ENCODE measurements at regions not wholly inside any gene's neighbourhood (a gene's known extent, or its start where the extent isn't known, plus 50 kb on each side); places are given as distances from the start of the nearest gene placed in this dataset.

- no peak for TF ChIP-seq FOXP2 (optimal IDR thresholded peaks at IDR 0.05; ENCODE audit: borderline replicate concordance, extremely low read depth, extremely low read length, insufficient read depth)
- no peak for TF ChIP-seq SIN3A (IDR thresholded peaks at IDR 0.05; ENCODE audit: borderline replicate concordance, insufficient read depth, low read length)
- no peak for TF ChIP-seq TAF1 (IDR thresholded peaks at IDR 0.05; ENCODE audit: borderline replicate concordance, insufficient read depth, low read length)
- TF ChIP-seq, protein P1, sequence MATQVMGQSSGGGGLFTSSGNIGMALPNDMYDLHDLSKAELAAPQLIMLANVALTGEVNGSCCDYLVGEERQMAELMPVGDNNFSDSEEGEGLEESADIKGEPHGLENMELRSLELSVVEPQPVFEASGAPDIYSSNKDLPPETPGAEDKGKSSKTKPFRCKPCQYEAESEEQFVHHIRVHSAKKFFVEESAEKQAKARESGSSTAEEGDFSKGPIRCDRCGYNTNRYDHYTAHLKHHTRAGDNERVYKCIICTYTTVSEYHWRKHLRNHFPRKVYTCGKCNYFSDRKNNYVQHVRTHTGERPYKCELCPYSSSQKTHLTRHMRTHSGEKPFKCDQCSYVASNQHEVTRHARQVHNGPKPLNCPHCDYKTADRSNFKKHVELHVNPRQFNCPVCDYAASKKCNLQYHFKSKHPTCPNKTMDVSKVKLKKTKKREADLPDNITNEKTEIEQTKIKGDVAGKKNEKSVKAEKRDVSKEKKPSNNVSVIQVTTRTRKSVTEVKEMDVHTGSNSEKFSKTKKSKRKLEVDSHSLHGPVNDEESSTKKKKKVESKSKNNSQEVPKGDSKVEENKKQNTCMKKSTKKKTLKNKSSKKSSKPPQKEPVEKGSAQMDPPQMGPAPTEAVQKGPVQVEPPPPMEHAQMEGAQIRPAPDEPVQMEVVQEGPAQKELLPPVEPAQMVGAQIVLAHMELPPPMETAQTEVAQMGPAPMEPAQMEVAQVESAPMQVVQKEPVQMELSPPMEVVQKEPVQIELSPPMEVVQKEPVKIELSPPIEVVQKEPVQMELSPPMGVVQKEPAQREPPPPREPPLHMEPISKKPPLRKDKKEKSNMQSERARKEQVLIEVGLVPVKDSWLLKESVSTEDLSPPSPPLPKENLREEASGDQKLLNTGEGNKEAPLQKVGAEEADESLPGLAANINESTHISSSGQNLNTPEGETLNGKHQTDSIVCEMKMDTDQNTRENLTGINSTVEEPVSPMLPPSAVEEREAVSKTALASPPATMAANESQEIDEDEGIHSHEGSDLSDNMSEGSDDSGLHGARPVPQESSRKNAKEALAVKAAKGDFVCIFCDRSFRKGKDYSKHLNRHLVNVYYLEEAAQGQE (IDR thresholded peaks at IDR 0.05; ENCODE audit: insufficient read depth in 1 of 2, low read depth in 2 of 2, low read length in 2 of 2): no peak
- no peak for TF ChIP-seq POLR2AphosphoS5 (IDR thresholded peaks at IDR 0.05; ENCODE audit: low read depth, low read length)
These were observed 184.8 kb upstream of the BCL6 start for GRCh38 chr3:187930021-187930420.

DNA sequence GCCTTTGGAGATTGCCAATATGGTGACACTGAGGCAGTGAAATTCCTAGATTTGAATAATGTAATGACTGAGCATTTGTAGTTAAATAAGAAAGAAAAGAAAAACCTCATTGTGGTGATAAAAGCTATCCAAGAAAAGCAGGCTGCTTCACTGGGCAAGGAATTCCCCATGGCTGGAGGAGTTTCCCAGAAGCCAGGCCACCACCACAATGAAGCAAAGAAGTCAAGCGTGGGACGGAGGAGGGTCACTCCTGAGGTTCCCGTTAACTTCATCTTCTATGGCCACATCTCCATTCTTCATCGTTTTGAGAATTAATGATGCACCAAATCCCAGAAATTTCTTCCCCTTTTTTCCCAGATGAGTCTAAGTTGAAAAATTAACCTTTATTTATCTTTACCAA lies 185.8 kb upstream of the BCL6 start:
- no peak for TF ChIP-seq POLR2AphosphoS5 (IDR thresholded peaks at IDR 0.05; ENCODE audit: low read depth, low read length)

GRCh38 chr3:187931770-187932278 lies 186.6 kb upstream of the BCL6 start:
- TF ChIP-seq TAF1 (IDR thresholded peaks at IDR 0.05; ENCODE audit: borderline replicate concordance, insufficient read depth, low read length) (no peak), POLR2AphosphoS5 (IDR thresholded peaks at IDR 0.05; ENCODE audit: low read depth, low read length) (no peak), SIN3A (IDR thresholded peaks at IDR 0.05; ENCODE audit: borderline replicate concordance, insufficient read depth, low read length) (no peak), FOXP2 (optimal IDR thresholded peaks at IDR 0.05; ENCODE audit: borderline replicate concordance, extremely low read depth, extremely low read length, insufficient read depth) (no peak)
- TF ChIP-seq, protein P1 (IDR thresholded peaks at IDR 0.05; ENCODE audit: insufficient read depth in 1 of 2, low read depth in 2 of 2, low read length in 2 of 2): no peak

- TF ChIP-seq SIN3A (IDR thresholded peaks at IDR 0.05; ENCODE audit: borderline replicate concordance, insufficient read depth, low read length): no peak
- TF ChIP-seq TAF1 (IDR thresholded peaks at IDR 0.05; ENCODE audit: borderline replicate concordance, insufficient read depth, low read length): no peak
- no peak for TF ChIP-seq POLR2AphosphoS5 (IDR thresholded peaks at IDR 0.05; ENCODE audit: low read depth, low read length)
- no peak for TF ChIP-seq FOXP2 (optimal IDR thresholded peaks at IDR 0.05; ENCODE audit: borderline replicate concordance, extremely low read depth, extremely low read length, insufficient read depth)
These were observed 187.3 kb upstream of the BCL6 start for GRCh38 chr3:187932530-187932929.

DNA sequence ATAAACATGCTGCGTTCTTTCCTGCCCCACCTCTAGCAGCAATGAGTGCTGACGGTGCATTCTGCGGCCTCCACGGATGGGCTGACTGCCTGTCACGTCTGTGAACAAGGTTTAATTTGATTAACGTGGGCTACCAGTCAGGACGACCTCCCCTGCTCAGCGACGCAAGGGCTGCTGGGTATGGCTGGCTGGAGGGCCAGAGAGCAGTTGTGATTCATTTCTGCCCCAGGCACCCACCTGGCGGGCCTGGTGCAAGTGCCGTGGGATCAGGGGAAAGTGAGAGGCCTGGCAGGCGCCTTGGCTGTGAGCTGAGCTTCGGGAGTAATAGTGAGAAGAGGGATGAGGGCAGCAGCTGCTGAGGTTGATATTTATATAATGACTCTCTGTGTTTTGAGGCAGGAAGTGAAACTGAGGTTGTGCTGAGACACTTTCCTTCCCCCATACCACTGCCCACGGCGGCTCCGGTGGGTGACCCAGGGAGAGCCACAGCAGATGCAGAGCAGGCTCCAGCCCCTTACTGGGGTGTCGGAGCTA lies 190.4 kb upstream of the BCL6 start:
- no peak for TF ChIP-seq POLR2AphosphoS5 (IDR thresholded peaks at IDR 0.05; ENCODE audit: low read depth, low read length)
- no peak for TF ChIP-seq TAF1 (IDR thresholded peaks at IDR 0.05; ENCODE audit: borderline replicate concordance, insufficient read depth, low read length)
- TF ChIP-seq, protein P1 (IDR thresholded peaks at IDR 0.05; ENCODE audit: insufficient read depth in 1 of 2, low read depth in 2 of 2, low read length in 2 of 2): no peak
- TF ChIP-seq FOXP2 (optimal IDR thresholded peaks at IDR 0.05; ENCODE audit: borderline replicate concordance, extremely low read depth, extremely low read length, insufficient read depth): no peak
- no peak for TF ChIP-seq SIN3A (IDR thresholded peaks at IDR 0.05; ENCODE audit: borderline replicate concordance, insufficient read depth, low read length)

GRCh38 chr3:187936676-187937075 lies 191.4 kb upstream of the BCL6 start:
- no peak for TF ChIP-seq FOXP2 (optimal IDR thresholded peaks at IDR 0.05; ENCODE audit: borderline replicate concordance, extremely low read depth, extremely low read length, insufficient read depth)
- TF ChIP-seq, protein P1 (IDR thresholded peaks at IDR 0.05; ENCODE audit: insufficient read depth in 1 of 2, low read depth in 2 of 2, low read length in 2 of 2): no peak
- no peak for TF ChIP-seq POLR2AphosphoS5 (IDR thresholded peaks at IDR 0.05; ENCODE audit: low read depth, low read length)
- TF ChIP-seq TAF1 (IDR thresholded peaks at IDR 0.05; ENCODE audit: borderline replicate concordance, insufficient read depth, low read length): no peak
- TF ChIP-seq SIN3A (IDR thresholded peaks at IDR 0.05; ENCODE audit: borderline replicate concordance, insufficient read depth, low read length): no peak

Measured in PFSK-1 (cell line).